CD14-positive monocyte (primary cell): ENCODE measurements at regions not wholly inside any gene's neighbourhood (a gene's known extent, or its start where the extent isn't known, plus 50 kb on each side); places are given as distances from the start of the nearest gene placed in this dataset.

Experiments
- DNase-seq, 3 donors: peaks; one replicate each; pipeline ENCODE4 v3.0.0-alpha.2; 2011 to 2022
- H2AFZ ChIP-seq: 2 replicates; pipeline ENCODE4 v1.6.0; 2012; ENCODE audit warnings: mild to moderate bottlenecking, low read depth, low read length, inconsistent platforms; ENCODE audit not compliant: insufficient read depth, poor library complexity, severe bottlenecking
- H3K27ac ChIP-seq, 2 donors: 1 replicate in 1 of 2; 2 replicates in 1 of 2; pipeline ENCODE4 v1.5.1; 2012 to 2013; ENCODE audit warnings: low read length in 2 of 2, control low read depth in 1 of 2, inconsistent platforms in 1 of 2, low read depth in 1 of 2, mild to moderate bottlenecking in 1 of 2
- H3K27me3 ChIP-seq, 2 donors: one replicate each; pipeline versions ENCODE4 v1.6.0 to v1.6.1; 2011 to 2013; ENCODE audit warnings: low read length in 2 of 2; ENCODE audit not compliant: control insufficient read depth in 2 of 2, insufficient read depth in 2 of 2
- H3K36me3 ChIP-seq, 2 donors: replicated peaks in 1 of 2; 1 replicate in 1 of 2; 2 replicates in 1 of 2; pipeline versions ENCODE4 v1.5.1 to v1.6.1; 2012 to 2013; ENCODE audit warnings: low read length in 2 of 2, control low read depth in 1 of 2, inconsistent platforms in 1 of 2, mild to moderate bottlenecking in 1 of 2; ENCODE audit not compliant: insufficient read depth in 2 of 2, control insufficient read depth in 1 of 2
- H3K4me1 ChIP-seq, 2 donors: 1 replicate in 1 of 2; 2 replicates in 1 of 2; pipeline versions ENCODE4 v1.5.1 to v1.6.1; 2012 to 2013; ENCODE audit warnings: low read length in 2 of 2, control low read depth in 1 of 2, inconsistent platforms in 1 of 2, mild to moderate bottlenecking in 1 of 2, moderate library complexity in 1 of 2; ENCODE audit not compliant: insufficient read depth in 2 of 2, control insufficient read depth in 1 of 2
- H3K4me2 ChIP-seq: replicated peaks from 2 replicates; pipeline ENCODE3; 2012; ENCODE audit warnings: low read length, moderate library complexity, mild to moderate bottlenecking; ENCODE audit not compliant: poor library complexity, severe bottlenecking; ENCODE audit errors: extremely low read depth
- H3K4me3 ChIP-seq, 3 experiments: fragments of 200-600 bp in 1 of 3; sonication (generic) in 1 of 3; replicated peaks in 1 of 3; 1 replicate in 2 of 3; 2 replicates in 1 of 3; pipeline ENCODE4 v1.5.1; 2011 to 2013; ENCODE audit warnings: low read length in 3 of 3, mild to moderate bottlenecking in 3 of 3, control low read depth in 2 of 3, low read depth in 2 of 3, inconsistent platforms in 1 of 3, moderate library complexity in 1 of 3
- H3K79me2 ChIP-seq: 2 replicates; pipeline ENCODE4 v1.6.0; 2012; ENCODE audit warnings: mild to moderate bottlenecking, control low read depth, inconsistent platforms, low read length, moderate library complexity; ENCODE audit not compliant: insufficient read depth
- H3K9ac ChIP-seq: 2 replicates; pipeline ENCODE4 v1.6.0; 2017; ENCODE audit warnings: low read length, mild to moderate bottlenecking; ENCODE audit not compliant: insufficient read depth, poor library complexity, severe bottlenecking
- H3K9me3 ChIP-seq, 2 donors: replicated peaks in 1 of 2; 1 replicate in 1 of 2; 2 replicates in 1 of 2; pipeline versions ENCODE4 v1.5.1 to v1.6.1; 2012 to 2013; ENCODE audit warnings: low read length in 2 of 2, control low read depth in 1 of 2; ENCODE audit not compliant: control insufficient read depth in 1 of 2, insufficient read depth in 1 of 2
- H4K20me1 ChIP-seq: 2 replicates; pipeline ENCODE4 v1.6.0; 2012; ENCODE audit warnings: mild to moderate bottlenecking, low read length, control low read depth, moderate library complexity; ENCODE audit not compliant: insufficient read depth
- H3K27ac Mint-ChIP-seq, 7 donors: one replicate each; pipeline ENCODE4 v1.8.0; 2020; ENCODE audit warnings: mild to moderate bottlenecking in 7 of 7, mixed read lengths in 7 of 7, moderate library complexity in 6 of 7, inconsistent platforms in 2 of 7
- H3K27me3 Mint-ChIP-seq, 3 donors: one replicate each; pipeline ENCODE4 v1.8.0; 2021 to 2022; ENCODE audit warnings: low read depth in 3 of 3, mild to moderate bottlenecking in 3 of 3, mixed read lengths in 3 of 3, moderate library complexity in 3 of 3, inconsistent platforms in 1 of 3
- H3K36me3 Mint-ChIP-seq, 2 donors: one replicate each; pipeline ENCODE4 v1.8.0; 2020; ENCODE audit warnings: mixed read lengths in 2 of 2, inconsistent platforms in 1 of 2, mild to moderate bottlenecking in 1 of 2
- H3K4me1 Mint-ChIP-seq: one replicate; pipeline ENCODE4 v1.8.0; 2020; ENCODE audit warnings: mild to moderate bottlenecking, mixed read lengths
- H3K4me3 Mint-ChIP-seq, 2 donors: one replicate each; pipeline ENCODE4 v1.8.0; 2020; ENCODE audit warnings: mild to moderate bottlenecking in 2 of 2, mixed read lengths in 2 of 2, moderate library complexity in 1 of 2
- H3K9me3 Mint-ChIP-seq, 7 donors: one replicate each; pipeline ENCODE4 v1.8.0; 2020 to 2022; ENCODE audit warnings: mixed read lengths in 7 of 7, mild to moderate bottlenecking in 6 of 7, moderate library complexity in 6 of 7, inconsistent platforms in 2 of 7
- WGBS: methylation state at CpG from one replicate; pipeline ENCODE4 v1.1.5; 2013; ENCODE audit warnings: missing lambda C conversion rate; ENCODE audit not compliant: insufficient coverage; 5-methylcytosine and 5-hydroxymethylcytosine counted together
- intact Hi-C, 2 donors: fragments of 100-400 bp; cut with micrococcal nuclease; formaldehyde crosslinking; loops; one replicate each; pipeline versions ENCODE4 v1.15.0 to v1.15.1; 2023
- TF ChIP-seq, protein P1 (sequence below): fragments of 200-600 bp; IDR thresholded peaks from one replicate; pipeline ENCODE4 v1.8.0; 2022; ENCODE audit warnings: antibody characterized with exemption, mild to moderate bottlenecking

DNA sequence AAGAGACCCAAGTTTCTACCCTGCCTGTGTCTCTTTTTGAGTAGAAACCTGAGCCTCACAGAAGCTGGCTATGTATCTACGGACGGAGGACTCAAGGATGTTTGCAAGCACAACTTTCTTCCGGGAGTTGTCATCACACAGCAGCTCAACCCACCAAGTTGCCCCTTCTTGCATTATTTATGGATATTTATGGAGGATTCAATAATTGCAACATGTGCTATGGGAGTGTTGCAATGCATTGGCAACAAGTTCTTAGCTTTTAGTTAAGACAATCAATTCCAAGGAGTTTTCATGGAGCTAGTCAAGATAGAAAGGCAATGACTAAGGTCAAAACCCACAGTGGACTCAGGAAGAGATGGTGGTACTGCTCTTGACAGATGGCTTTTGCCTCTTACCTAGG is 336.9 kb downstream of the ENC1 start:
- Histone ChIP-seq H3K27ac (no peak overlapping the region), H3K27me3 (no peaks in the 10 kb centered on the region), H3K9me3 (no peaks in the 10 kb centered on the region), H3K36me3 (no peaks in the 10 kb centered on the region), H3K4me2 (no peak overlapping the region), H3K9ac (no peak overlapping the region), H3K79me2 (no peaks in the 10 kb centered on the region), H3K4me1 (no peaks in the 10 kb centered on the region), H4K20me1 (no peaks in the 10 kb centered on the region), H3K4me3 (no peak overlapping the region), H2AFZ (no peak overlapping the region)
- no CpG with 5 or more reads among the region's 3 CpGs for WGBS
- H3K27me3 Mint-ChIP-seq: peaks cover 0 to 3% (median 0%) of the 10 kb centered on the region in 3 donors
- intact Hi-C loops: no loop called here
- peaks cover 0 to 4% (median 3%) of the 10 kb centered on the region in 7 donors for H3K9me3 Mint-ChIP-seq
- H3K4me3 Mint-ChIP-seq: no peak overlapping the region
- no peak overlapping the region for H3K27ac Mint-ChIP-seq
- no peaks in the 10 kb centered on the region for H3K36me3 Mint-ChIP-seq
- TF ChIP-seq, protein P1, sequence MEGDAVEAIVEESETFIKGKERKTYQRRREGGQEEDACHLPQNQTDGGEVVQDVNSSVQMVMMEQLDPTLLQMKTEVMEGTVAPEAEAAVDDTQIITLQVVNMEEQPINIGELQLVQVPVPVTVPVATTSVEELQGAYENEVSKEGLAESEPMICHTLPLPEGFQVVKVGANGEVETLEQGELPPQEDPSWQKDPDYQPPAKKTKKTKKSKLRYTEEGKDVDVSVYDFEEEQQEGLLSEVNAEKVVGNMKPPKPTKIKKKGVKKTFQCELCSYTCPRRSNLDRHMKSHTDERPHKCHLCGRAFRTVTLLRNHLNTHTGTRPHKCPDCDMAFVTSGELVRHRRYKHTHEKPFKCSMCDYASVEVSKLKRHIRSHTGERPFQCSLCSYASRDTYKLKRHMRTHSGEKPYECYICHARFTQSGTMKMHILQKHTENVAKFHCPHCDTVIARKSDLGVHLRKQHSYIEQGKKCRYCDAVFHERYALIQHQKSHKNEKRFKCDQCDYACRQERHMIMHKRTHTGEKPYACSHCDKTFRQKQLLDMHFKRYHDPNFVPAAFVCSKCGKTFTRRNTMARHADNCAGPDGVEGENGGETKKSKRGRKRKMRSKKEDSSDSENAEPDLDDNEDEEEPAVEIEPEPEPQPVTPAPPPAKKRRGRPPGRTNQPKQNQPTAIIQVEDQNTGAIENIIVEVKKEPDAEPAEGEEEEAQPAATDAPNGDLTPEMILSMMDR: no peak
- DNase-seq: no peak
- H3K4me1 Mint-ChIP-seq: no peaks in the 10 kb centered on the region

DNA sequence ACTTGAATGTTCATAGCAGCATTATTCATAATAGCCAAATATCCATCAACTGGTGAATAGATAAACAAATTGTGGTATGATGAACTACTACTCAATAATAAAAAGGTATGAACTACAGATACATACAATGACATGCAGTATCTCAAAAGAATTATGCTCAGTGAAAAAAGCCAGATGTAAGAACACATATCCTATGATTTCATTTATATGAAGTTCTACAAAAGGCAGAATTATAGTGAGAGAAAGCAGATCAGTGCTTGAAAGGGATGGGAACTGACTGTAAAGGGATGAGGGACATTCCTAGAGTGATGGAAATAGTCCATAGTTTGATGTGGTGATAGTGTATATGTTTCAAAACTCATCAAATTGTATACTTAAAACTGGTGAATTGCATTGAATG is 339.0 kb downstream of the ENC1 start:
- Histone ChIP-seq H3K27me3 (no peaks in the 10 kb centered on the region), H3K4me2 (no peak overlapping the region), H3K9me3 (no peaks in the 10 kb centered on the region), H3K27ac (no peak overlapping the region), H3K4me1 (no peaks in the 10 kb centered on the region), H3K36me3 (no peaks in the 10 kb centered on the region), H3K79me2 (no peaks in the 10 kb centered on the region), H4K20me1 (no peaks in the 10 kb centered on the region), H3K4me3 (no peak overlapping the region), H3K9ac (no peak overlapping the region), H2AFZ (no peak overlapping the region)
- H3K9me3 Mint-ChIP-seq: peaks cover 0 to 4% (median 3%) of the 10 kb centered on the region in 7 donors
- no peak for DNase-seq
- H3K4me1 Mint-ChIP-seq: no peaks in the 10 kb centered on the region
- peaks cover 0 to 3% (median 0%) of the 10 kb centered on the region in 3 donors for H3K27me3 Mint-ChIP-seq
- intact Hi-C loops: no loop called here
- no peaks in the 10 kb centered on the region for H3K36me3 Mint-ChIP-seq
- H3K4me3 Mint-ChIP-seq: no peak overlapping the region
- H3K27ac Mint-ChIP-seq: no peak overlapping the region
- TF ChIP-seq, protein P1: no peak
